ENCODE measurements at regions not wholly inside any gene's neighbourhood (a gene's known extent, or its start where the extent isn't known, plus 50 kb on each side); places are given as distances from the start of the nearest gene placed in this dataset.

DNA sequence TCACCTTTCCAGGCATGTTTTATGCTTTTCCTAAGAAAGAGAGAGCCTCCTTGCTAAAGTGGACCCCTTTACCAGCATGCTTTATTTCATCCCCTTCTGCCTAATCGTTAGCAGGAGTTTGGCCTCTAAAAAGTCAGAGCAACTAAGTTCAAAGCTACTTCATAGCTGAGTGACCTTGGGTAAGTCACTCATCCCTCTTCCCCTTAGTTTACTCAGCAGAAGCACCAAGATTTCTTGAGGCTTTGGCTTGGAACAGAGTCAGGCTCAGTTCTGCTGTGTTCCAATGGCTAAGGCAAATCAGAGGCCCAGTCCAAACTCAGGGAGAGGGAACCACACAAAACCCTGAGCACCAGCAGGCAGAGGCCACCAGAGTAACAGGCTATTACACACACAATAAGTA lies 254.9 kb downstream of the TJP1 start:
- Histone ChIP-seq H3K36me3 (no peaks in the 10 kb centered on the region), H3K27ac (no peak overlapping the region), H3K4me3 (no peak overlapping the region), H3K27me3 (peaks cover 0 to 70% (median 6%) of the 10 kb centered on the region in 4 donors), H3K9me3 (no peaks in the 10 kb centered on the region), H3K4me1 (peaks cover 4 to 20% (median 7%) of the 10 kb centered on the region in 3 donors)
- WGBS, 2 donors = 54 to 59% methylated on average over 1 of the region's 1 CpG
- TF ChIP-seq POLR2A (IDR thresholded peaks at IDR 0.05) = no peak
- TF ChIP-seq, protein P1, sequence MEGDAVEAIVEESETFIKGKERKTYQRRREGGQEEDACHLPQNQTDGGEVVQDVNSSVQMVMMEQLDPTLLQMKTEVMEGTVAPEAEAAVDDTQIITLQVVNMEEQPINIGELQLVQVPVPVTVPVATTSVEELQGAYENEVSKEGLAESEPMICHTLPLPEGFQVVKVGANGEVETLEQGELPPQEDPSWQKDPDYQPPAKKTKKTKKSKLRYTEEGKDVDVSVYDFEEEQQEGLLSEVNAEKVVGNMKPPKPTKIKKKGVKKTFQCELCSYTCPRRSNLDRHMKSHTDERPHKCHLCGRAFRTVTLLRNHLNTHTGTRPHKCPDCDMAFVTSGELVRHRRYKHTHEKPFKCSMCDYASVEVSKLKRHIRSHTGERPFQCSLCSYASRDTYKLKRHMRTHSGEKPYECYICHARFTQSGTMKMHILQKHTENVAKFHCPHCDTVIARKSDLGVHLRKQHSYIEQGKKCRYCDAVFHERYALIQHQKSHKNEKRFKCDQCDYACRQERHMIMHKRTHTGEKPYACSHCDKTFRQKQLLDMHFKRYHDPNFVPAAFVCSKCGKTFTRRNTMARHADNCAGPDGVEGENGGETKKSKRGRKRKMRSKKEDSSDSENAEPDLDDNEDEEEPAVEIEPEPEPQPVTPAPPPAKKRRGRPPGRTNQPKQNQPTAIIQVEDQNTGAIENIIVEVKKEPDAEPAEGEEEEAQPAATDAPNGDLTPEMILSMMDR (IDR thresholded peaks at IDR 0.05) = no peak
- DNase-seq = no peak
- intact Hi-C loops (cut with DNase I) = no loop called here

DNA sequence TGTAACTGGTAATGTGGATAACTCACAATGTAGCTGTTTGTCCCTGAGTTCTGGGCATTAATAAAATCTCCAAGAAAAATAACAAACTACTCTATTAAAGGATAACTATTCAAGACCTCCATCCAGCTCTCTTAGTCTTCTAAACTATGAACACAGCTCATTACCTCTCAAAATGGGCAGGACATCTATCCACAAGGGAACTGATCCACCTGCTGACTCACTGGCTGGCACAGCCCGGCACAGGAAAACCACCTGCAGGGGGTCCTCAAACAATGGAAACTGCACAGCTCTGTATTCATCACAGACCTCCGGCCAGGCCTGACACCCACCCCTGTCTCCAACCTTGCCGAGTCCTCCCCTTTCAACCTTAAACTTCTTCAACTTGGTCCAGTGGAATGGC lies 255.4 kb downstream of the TJP1 start:
- no peak overlapping the region for H3K27ac ChIP-seq
- no peaks in the 10 kb centered on the region for H3K9me3 ChIP-seq
- H3K36me3 ChIP-seq = no peaks in the 10 kb centered on the region
- 64 to 65% methylated on average over 3 of the region's 3 CpGs for WGBS, 2 donors
- TF ChIP-seq, protein P1 (IDR thresholded peaks at IDR 0.05) = no peak
- no peak for TF ChIP-seq POLR2A (IDR thresholded peaks at IDR 0.05)
- peaks cover 4 to 20% (median 7%) of the 10 kb centered on the region in 3 donors for H3K4me1 ChIP-seq
- DNase-seq = no peak
- no peak overlapping the region for H3K4me3 ChIP-seq
- peaks cover 0 to 66% (median 4%) of the 10 kb centered on the region in 4 donors for H3K27me3 ChIP-seq
- intact Hi-C loops (cut with DNase I) = no loop called here

DNA sequence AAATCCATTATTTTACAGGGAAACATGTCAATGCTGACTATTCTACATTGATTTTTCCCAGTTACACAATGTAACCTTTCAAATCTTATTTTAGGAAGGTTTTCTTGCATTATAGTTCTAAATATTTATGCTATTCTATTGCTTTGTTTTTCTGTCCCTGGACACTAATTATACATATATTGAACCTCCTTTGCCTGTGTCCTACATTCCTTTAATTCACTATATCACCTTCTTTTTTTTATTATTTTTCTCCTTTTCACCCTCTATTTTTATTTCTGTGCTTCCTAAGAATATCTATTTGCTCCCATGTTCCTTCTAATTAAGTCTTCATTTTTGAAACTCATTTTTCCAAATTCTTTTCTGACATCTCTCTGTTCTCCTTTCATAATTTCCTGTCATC lies 259.2 kb downstream of the TJP1 start:
- Histone ChIP-seq H3K27ac (no peak overlapping the region), H3K9me3 (no peaks in the 10 kb centered on the region), H3K4me3 (no peak overlapping the region), H3K36me3 (no peaks in the 10 kb centered on the region), H3K27me3 (peaks cover 0 to 46% (median 2%) of the 10 kb centered on the region in 4 donors), H3K4me1 (no peaks in the 10 kb centered on the region)
- intact Hi-C loops (cut with DNase I) = no loop called here
- TF ChIP-seq, protein P1 (IDR thresholded peaks at IDR 0.05) = no peak
- no peak for TF ChIP-seq POLR2A (IDR thresholded peaks at IDR 0.05)
- no peak for DNase-seq

DNA sequence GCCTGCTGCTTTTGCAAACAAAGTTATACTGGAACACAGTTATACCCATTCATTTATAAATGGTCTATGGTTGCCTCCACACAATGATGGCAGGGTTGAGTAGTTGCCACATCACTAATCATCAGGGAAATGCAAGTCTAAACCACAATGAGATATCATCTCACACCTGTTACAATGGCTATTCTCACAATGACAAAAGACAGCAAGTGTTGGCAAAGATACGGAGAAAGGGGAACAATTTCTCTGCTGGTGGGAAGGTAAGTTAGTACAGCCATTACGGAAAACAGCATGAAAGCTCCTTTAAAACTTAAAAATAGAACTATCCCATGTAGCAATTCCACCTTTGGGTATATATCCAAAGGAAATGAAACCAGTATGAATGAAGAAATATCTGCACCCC lies 261.4 kb downstream of the TJP1 start:
- Histone ChIP-seq H3K27ac (no peak overlapping the region), H3K27me3 (peaks cover 0 to 26% (median 2%) of the 10 kb centered on the region in 4 donors), H3K36me3 (no peaks in the 10 kb centered on the region), H3K9me3 (no peaks in the 10 kb centered on the region), H3K4me1 (no peaks in the 10 kb centered on the region), H3K4me3 (no peak overlapping the region)
- 66 to 80% methylated on average over 2 of the region's 2 CpGs for WGBS, 2 donors
- intact Hi-C loops (cut with DNase I) = no loop called here
- DNase-seq = no peak
- TF ChIP-seq, protein P1 (IDR thresholded peaks at IDR 0.05) = no peak
- TF ChIP-seq POLR2A (IDR thresholded peaks at IDR 0.05) = no peak

DNA sequence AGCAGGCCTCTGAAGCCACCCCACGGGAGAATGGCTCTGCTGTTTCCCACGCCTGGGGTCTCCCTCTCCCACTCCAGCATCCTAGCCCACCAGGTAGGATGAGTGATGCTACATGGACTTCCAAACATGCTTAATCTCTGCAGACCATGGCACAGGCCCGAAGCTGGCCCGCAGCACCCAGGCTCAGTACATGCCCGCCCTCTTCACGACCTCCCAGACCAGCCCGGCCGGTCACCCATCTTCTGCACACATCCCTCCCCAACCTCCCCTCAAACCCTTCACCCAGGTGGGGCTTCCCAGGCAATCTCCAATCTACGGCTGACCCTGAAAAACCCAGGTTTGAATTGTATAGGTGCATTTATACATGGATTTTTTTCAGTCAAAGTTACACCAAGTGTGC lies 264.0 kb downstream of the TJP1 start:
- no peak overlapping the region for H3K4me3 ChIP-seq
- H3K27ac ChIP-seq = no peak overlapping the region
- WGBS, 2 donors = 83 to 84% methylated on average over 9 of the region's 9 CpGs
- no peaks in the 10 kb centered on the region for H3K4me1 ChIP-seq
- no peak for DNase-seq
- intact Hi-C loops (cut with DNase I) = no loop called here
- H3K9me3 ChIP-seq = no peaks in the 10 kb centered on the region
- peaks cover 0 to 15% (median 0%) of the 10 kb centered on the region in 4 donors for H3K27me3 ChIP-seq
- TF ChIP-seq, protein P1 (IDR thresholded peaks at IDR 0.05) = no peak
- TF ChIP-seq POLR2A (IDR thresholded peaks at IDR 0.05) = no peak
- no peaks in the 10 kb centered on the region for H3K36me3 ChIP-seq
